Spinal cord (tissue), 9 donors: ENCODE measurements at regions not wholly inside any gene's neighbourhood (a gene's known extent, or its start where the extent isn't known, plus 50 kb on each side); places are given as distances from the start of the nearest gene placed in this dataset.
"Not testable (repeated sequence)": the region's sequence is repeated elsewhere in the genome, so short reads cannot be mapped to it uniquely, and the experiment has no call there.

Experiments
- DNase-seq, 6 donors: peaks; one replicate each; pipeline versions ENCODE4 v3.0.0 to v3.0.0-alpha.2; 2013 to 2015; ENCODE audit warnings: low spot score in 6 of 6, low read depth in 4 of 6
- H3K27ac ChIP-seq: one replicate; pipeline ENCODE4 v1.5.1; 2013; ENCODE audit warnings: low read depth, low read length, control low read depth
- H3K27me3 ChIP-seq: one replicate; pipeline ENCODE4 v1.6.1; 2013; ENCODE audit warnings: low read length; ENCODE audit not compliant: control insufficient read depth, insufficient read depth
- H3K36me3 ChIP-seq: one replicate; pipeline ENCODE4 v1.6.1; 2013; ENCODE audit warnings: low read length; ENCODE audit not compliant: control insufficient read depth, insufficient read depth
- H3K4me1 ChIP-seq: one replicate; pipeline ENCODE4 v1.6.1; 2013; ENCODE audit warnings: low read length; ENCODE audit not compliant: control insufficient read depth, insufficient read depth
- H3K4me3 ChIP-seq: one replicate; pipeline ENCODE4 v1.5.1; 2013; ENCODE audit warnings: low read depth, low read length, control low read depth
- H3K9me3 ChIP-seq: one replicate; pipeline ENCODE4 v1.6.1; 2013; ENCODE audit warnings: low read length; ENCODE audit not compliant: control insufficient read depth, insufficient read depth
- WGBS: methylation state at CpG from one replicate; pipeline ENCODE4 v1.1.5; 2013; ENCODE audit warnings: missing lambda C conversion rate; ENCODE audit not compliant: insufficient coverage; 5-methylcytosine and 5-hydroxymethylcytosine counted together
- donor health status: healthy.

DNA sequence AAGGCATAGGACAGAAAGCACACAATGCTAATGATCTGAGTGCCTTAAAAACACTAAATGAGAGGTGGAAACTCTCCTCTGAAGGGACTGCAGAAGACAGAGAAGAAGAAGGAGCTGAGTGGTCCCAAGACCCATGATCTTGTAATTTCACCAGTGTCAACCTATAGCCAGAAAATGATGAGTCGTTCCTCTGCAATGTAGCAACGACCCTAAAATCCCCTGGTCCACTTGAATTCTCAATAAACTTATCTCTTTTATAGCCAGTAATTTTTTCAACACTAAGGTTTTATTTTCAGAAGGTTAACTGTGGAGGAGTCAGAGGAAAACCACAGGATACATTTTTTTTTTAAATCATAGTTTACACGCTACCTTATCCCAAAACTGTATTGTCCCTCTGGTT is 490.6 kb upstream of the MARCKS start:
- H3K9me3 ChIP-seq = no peaks in the 10 kb centered on the region
- WGBS = no CpG with 5 or more reads among the region's 3 CpGs
- H3K4me3 ChIP-seq = no peak overlapping the region
- no peaks in the 10 kb centered on the region for H3K27me3 ChIP-seq
- no peak overlapping the region for H3K27ac ChIP-seq
- no peaks in the 10 kb centered on the region for H3K36me3 ChIP-seq
- no peaks in the 10 kb centered on the region for H3K4me1 ChIP-seq
- DNase-seq = no peak

DNA sequence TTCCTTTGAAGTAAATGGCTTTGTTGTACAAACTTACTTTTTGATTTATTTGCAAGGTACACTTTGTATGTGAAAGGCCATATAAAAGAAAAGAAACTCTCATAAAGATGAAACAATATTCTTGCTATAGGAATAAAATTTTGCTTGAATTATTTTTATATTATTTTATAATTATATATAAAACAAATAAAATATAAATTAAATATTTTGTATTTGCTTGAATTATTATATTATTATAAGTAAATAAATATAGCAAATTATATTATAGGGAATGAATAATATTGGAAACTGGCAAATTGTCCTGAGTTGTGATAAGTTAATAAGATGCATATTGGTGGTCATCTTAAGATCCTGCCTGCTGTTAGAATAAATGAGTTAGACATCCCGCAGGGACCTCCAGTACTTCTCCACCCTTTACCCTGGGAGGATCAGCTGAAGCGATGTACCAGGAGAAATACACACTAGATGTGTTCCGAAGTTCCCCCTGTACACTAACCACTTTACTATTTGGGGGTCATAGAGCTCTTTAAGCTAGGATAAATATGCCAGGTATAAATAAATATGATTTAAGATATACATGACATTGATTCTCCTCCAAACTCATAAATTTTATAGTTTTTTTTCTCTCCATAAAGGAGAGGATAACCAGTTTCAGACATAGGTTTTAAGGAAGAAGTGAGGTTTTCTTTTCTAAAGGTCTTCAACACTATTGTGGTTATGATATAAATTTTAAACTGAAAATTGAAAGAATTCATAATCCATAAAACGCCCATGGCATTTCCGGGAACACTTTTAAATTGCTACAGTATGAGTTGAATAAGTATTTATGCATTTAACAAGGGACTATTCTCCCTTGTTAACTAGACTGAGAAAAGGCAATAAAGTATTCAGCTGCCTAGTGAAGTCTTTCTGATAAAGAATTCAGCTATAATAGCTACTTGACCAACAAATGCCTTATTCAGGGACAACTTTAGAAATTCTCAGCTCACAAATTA is 486.3 kb upstream of the MARCKS start:
- Histone ChIP-seq H3K4me1 (no peaks in the 10 kb centered on the region), H3K4me3 (no peak overlapping the region), H3K27ac (peak overlapping the region; percentile 29), H3K27me3 (no peaks in the 10 kb centered on the region), H3K9me3 (no peaks in the 10 kb centered on the region), H3K36me3 (no peaks in the 10 kb centered on the region)
- WGBS = no CpG with 5 or more reads among the region's 5 CpGs
- DNase-seq = no peak

DNA sequence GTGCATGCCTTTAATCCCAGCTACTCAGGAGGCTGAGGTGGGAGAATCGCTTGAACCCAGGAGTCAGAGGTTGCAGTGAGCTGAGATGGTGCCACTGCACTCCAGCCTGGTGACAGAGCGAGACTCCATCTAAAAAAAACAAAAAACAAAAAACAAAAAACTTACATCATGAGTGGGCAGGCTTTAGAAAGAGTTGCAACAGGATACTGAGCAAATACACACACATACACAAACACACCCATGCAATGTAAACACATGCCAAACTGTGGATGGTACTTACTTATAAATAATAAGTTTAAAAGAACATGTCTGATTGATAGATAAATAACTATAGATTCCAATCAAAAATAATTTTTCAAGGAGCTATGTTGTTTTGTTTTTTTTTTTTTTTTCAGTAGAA is 481.7 kb upstream of the MARCKS start:
- 83% methylated on average over 1 of the region's 2 CpGs for WGBS
- H3K27me3 ChIP-seq, DNase-seq, H3K27ac ChIP-seq, H3K9me3 ChIP-seq, H3K36me3 ChIP-seq, H3K4me3 ChIP-seq, H3K4me1 ChIP-seq: not testable (repeated sequence)

DNA sequence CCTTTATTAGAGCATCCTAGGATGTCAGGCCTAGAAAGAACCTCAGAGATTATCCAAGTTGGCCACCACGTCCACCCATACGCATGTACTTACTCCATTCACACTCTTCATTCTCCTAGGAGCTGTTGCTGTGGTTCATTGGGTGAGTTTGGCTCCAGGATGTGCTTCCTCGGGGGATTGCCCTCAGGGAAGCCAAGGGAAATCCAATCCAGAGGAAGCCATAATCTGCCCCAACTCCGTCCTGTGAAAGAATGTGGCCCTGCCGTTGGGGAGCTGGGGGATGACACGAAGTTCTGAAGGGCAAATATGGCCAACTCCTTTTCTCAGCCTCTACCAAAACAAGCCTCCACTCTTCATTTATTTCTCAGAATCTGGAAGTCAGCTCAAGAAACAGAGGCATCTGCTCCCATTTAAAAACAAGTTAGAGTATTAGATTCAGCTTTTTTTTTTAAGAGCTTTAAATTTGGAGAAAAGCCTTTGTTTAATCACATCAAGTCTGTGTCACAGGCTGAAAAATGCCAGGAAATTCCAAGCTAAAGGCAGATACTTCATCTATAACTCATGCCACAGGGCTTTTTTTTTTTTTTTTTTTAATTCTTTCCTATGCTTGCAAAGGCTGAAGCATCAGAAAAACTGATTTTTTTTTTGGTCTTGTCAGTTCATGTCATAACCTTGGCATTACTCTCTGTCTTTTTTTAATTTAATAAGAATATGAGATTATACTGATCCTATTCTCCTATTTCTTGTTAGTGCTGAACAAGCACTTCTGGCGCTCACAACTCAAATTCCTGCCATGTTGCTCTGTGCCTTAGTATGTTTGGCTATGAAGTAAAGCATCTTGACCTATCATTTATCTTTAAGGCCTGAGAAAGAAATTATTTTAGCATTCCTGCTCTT is 480.9 kb upstream of the MARCKS start:
- 75% methylated on average over 1 of the region's 7 CpGs for WGBS

DNA sequence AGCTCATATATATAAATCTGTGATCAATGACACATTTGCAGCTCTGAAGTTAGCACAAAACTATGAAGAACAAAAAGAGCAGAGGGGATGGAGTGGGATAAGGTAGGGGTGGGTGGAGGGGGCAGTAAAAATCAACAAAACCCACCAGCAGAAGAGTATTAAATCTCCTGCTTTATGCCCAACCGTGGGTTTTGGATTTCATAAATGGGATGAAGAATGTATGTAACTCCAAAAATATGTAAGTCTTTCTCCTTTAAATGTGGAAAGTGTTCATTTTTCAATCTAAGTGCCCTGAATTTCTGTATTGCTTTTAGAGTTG is 480.3 kb upstream of the MARCKS start:
- DNase-seq = peak in 1 of 6 donors; percentile 20
- no peak overlapping the region for H3K27ac ChIP-seq
- H3K4me1 ChIP-seq = no peaks in the 10 kb centered on the region
- H3K36me3 ChIP-seq = no peaks in the 10 kb centered on the region
- no peak overlapping the region for H3K4me3 ChIP-seq
- no peaks in the 10 kb centered on the region for H3K27me3 ChIP-seq
- no peaks in the 10 kb centered on the region for H3K9me3 ChIP-seq
- WGBS = 80% methylated on average over 1 of the region's 1 CpG

More for the DNA sequence above, 480.9 kb upstream of the MARCKS start:
- H3K27ac ChIP-seq = no peak overlapping the region
- H3K36me3 ChIP-seq = no peaks in the 10 kb centered on the region
- no peak overlapping the region for H3K4me3 ChIP-seq
- H3K4me1 ChIP-seq = no peaks in the 10 kb centered on the region
- H3K27me3 ChIP-seq = no peaks in the 10 kb centered on the region
- no peaks in the 10 kb centered on the region for H3K9me3 ChIP-seq
- peak in 2 of 6 donors; percentile 11 to 50 for DNase-seq

DNA sequence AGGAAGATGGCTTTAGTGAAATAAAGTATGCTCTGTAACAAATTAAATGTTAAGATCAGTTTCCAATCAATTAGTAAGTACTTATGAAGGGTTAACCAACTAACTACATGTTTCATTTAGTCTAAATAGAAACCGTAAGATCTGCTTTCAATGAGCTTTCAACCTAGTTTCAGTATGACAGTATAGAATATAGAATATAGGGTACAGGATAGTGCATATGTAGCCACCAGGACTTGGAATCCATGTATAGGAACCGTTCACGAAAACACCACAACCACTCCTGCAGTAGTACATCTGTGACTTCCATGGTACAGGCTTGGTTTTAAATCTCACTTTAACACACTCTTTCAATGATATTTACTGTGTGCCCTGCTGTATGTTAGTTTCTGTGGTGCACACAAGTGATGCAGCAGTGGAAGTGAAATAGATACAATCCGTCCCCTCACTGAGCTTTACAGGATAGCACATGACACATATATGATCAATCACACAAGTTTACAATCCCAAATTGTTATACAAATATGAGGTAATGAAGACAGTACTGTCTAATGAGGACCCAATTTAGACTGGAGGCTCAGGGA is 479.7 kb upstream of the MARCKS start:
- Histone ChIP-seq H3K4me1 (no peaks in the 10 kb centered on the region), H3K27me3 (no peaks in the 10 kb centered on the region), H3K9me3 (no peaks in the 10 kb centered on the region), H3K36me3 (no peaks in the 10 kb centered on the region), H3K4me3 (no peak overlapping the region), H3K27ac (no peak overlapping the region)
- DNase-seq = no peak
- no CpG with 5 or more reads among the region's 4 CpGs for WGBS

DNA sequence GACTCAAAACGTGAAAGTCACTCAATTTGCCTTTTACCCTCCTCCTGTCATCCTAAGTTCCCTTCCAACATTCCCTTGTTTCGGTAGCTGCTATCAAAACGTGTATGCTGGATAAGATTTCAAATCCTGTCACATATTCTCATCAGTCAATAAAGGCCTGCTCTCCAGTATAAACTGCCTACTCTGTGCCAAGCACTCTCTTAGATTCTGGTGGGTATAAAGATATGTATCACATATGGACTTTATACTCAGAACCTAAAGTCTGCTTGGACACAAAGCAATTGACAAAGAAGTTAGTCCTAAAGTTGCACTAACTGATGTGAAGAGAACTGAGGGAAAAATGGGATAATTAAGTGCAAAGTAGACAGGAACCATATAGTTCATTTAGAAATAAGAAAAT is 476.6 kb upstream of the MARCKS start:
- H3K9me3 ChIP-seq = no peaks in the 10 kb centered on the region
- H3K27ac ChIP-seq = no peak overlapping the region
- H3K4me3 ChIP-seq = no peak overlapping the region
- no peak for DNase-seq
- H3K27me3 ChIP-seq = no peaks in the 10 kb centered on the region
- WGBS = 0% methylated on average over 1 of the region's 3 CpGs
- H3K4me1 ChIP-seq = no peaks in the 10 kb centered on the region
- H3K36me3 ChIP-seq = no peaks in the 10 kb centered on the region

DNA sequence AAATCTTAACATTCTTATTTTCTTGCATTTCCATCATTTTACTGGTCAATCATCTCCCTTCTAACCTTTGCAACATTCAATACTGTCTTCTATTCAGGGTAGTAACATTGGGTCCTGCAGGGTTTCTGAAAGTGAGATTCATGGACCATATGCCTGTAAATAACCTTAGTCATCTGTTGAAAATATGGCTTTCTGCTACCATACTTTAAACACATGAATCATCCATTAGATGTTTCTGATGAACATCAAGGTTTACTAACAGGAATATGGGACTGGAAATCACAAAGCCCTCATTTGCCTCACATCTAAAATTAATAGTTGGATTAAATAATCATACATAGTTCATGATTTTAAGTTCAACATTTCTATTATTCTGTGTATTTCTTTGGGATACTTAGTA is 475.9 kb upstream of the MARCKS start:
- H3K9me3 ChIP-seq = no peaks in the 10 kb centered on the region
- no peaks in the 10 kb centered on the region for H3K4me1 ChIP-seq
- no peak overlapping the region for H3K27ac ChIP-seq
- no peaks in the 10 kb centered on the region for H3K36me3 ChIP-seq
- H3K27me3 ChIP-seq = no peaks in the 10 kb centered on the region
- no peak overlapping the region for H3K4me3 ChIP-seq
- DNase-seq = no peak

DNA sequence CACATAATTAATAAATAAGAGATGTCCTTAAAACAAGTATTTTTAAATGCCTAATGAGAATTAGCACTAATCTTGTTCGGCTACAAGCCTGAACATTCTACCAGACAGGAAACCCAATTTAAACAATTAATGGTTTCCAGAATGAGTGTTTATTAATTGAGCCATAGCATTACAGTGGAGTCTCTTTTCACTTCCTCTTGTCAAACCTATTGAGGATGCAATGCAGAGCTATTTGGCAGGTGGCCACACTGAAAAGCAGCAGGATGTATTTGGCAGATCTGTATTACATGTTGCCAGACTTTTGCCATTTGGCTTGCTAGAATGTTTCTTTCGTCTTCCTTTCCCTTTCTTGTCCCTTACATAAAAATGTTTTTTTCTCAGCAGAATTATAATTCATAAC is 475.2 kb upstream of the MARCKS start:
- DNase-seq = peak; percentile 21 to 91 (median 48)
- no peaks in the 10 kb centered on the region for H3K9me3 ChIP-seq
- no peaks in the 10 kb centered on the region for H3K36me3 ChIP-seq
- H3K4me1 ChIP-seq = no peaks in the 10 kb centered on the region
- no peak overlapping the region for H3K27ac ChIP-seq
- no peaks in the 10 kb centered on the region for H3K27me3 ChIP-seq
- H3K4me3 ChIP-seq = no peak overlapping the region
- no CpG with 5 or more reads among the region's 2 CpGs for WGBS
